Uterus (tissue), 2 donors: ENCODE measurements at regions not wholly inside any gene's neighbourhood (a gene's known extent, or its start where the extent isn't known, plus 50 kb on each side); places are given as distances from the start of the nearest gene placed in this dataset.

Experiments
- POLR2A ChIP-seq, 2 donors: fragments of 450-650 bp; IDR thresholded peaks; one replicate each; pipeline ENCODE4 v1.6.1; 2016; ENCODE audit warnings: antibody characterized with exemption in 2 of 2, mild to moderate bottlenecking in 1 of 2, moderate library complexity in 1 of 2
- TF ChIP-seq, protein P1 (sequence below), 4 experiments: fragments of 200-600 bp in 2 of 4; fragments of 450-650 bp in 2 of 4; sonication (generic) in 2 of 4; IDR thresholded peaks; one replicate each; pipeline ENCODE4 v1.5.1; 2016 to 2019; ENCODE audit warnings: antibody characterized with exemption in 4 of 4, mild to moderate bottlenecking in 2 of 4, moderate library complexity in 1 of 4

DNA sequence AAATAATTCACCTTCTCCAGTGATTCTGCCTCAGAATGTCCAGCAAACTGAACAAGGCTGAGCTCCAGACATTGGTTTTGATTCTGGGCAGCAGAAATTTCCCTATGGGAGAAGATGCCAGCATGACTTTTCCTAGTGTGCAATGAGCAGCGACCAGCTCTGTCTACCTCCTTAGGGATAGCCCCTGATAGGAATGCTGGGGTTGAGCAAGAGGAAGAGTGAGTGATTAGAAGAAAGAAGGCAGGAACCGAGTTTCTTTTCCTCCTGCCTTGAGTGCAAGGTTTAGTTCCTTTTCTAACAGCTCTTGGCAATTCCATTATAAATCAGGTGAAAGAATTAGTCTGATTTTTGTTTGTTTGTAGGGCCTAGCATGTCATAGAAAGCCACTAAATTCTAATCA is 379.0 kb downstream of the DAD1 start:
- TF ChIP-seq, protein P1, sequence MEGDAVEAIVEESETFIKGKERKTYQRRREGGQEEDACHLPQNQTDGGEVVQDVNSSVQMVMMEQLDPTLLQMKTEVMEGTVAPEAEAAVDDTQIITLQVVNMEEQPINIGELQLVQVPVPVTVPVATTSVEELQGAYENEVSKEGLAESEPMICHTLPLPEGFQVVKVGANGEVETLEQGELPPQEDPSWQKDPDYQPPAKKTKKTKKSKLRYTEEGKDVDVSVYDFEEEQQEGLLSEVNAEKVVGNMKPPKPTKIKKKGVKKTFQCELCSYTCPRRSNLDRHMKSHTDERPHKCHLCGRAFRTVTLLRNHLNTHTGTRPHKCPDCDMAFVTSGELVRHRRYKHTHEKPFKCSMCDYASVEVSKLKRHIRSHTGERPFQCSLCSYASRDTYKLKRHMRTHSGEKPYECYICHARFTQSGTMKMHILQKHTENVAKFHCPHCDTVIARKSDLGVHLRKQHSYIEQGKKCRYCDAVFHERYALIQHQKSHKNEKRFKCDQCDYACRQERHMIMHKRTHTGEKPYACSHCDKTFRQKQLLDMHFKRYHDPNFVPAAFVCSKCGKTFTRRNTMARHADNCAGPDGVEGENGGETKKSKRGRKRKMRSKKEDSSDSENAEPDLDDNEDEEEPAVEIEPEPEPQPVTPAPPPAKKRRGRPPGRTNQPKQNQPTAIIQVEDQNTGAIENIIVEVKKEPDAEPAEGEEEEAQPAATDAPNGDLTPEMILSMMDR (IDR thresholded peaks at IDR 0.05) = no peak
- TF ChIP-seq POLR2A (IDR thresholded peaks at IDR 0.05) = no peak
